Karpas-422 (cell line): ENCODE measurements at regions not wholly inside any gene's neighbourhood (a gene's known extent, or its start where the extent isn't known, plus 50 kb on each side); places are given as distances from the start of the nearest gene placed in this dataset.

Experiments used
- DNase-seq: peaks from one replicate; pipeline ENCODE4 v3.0.0-alpha.2; 2015
- H2AFZ ChIP-seq: fragments of 200-600 bp; sonication (generic); 2 replicates; pipeline ENCODE4 v1.6.1; 2014; ENCODE audit warnings: antibody characterized with exemption, low read length, mixed read lengths
- H3K27ac ChIP-seq: fragments of 200-600 bp; sonication (generic); 2 replicates; pipeline ENCODE4 v1.5.1; 2014; ENCODE audit warnings: mild to moderate bottlenecking, low read length, moderate library complexity
- H3K27me3 ChIP-seq: fragments of 200-600 bp; sonication (generic); 2 replicates; pipeline ENCODE4 v1.6.1; 2014; ENCODE audit warnings: low read length, mixed read lengths
- H3K36me3 ChIP-seq: fragments of 200-600 bp; sonication (generic); 2 replicates; pipeline ENCODE4 v1.6.1; 2014; ENCODE audit warnings: low read length, mixed read lengths; ENCODE audit not compliant: insufficient read depth
- H3K4me1 ChIP-seq: fragments of 200-600 bp; sonication (generic); 2 replicates; pipeline ENCODE4 v1.6.1; 2014; ENCODE audit warnings: mild to moderate bottlenecking, low read length, mixed read lengths
- H3K4me2 ChIP-seq: fragments of 200-600 bp; sonication (generic); 2 replicates; pipeline ENCODE4 v1.6.1; 2014; ENCODE audit warnings: low read length, low read depth, mild to moderate bottlenecking; ENCODE audit not compliant: poor library complexity, severe bottlenecking
- H3K4me3 ChIP-seq: fragments of 200-600 bp; sonication (generic); 2 replicates; pipeline ENCODE4 v1.5.1; 2014; ENCODE audit warnings: mild to moderate bottlenecking, antibody characterized with exemption, low read length, mixed read lengths
- H3K79me2 ChIP-seq: fragments of 200-600 bp; sonication (generic); 2 replicates; pipeline ENCODE4 v1.6.1; 2014; ENCODE audit warnings: mild to moderate bottlenecking, low read length, mixed read lengths
- H3K9ac ChIP-seq: fragments of 200-600 bp; sonication (generic); 2 replicates; pipeline ENCODE4 v1.6.0; 2014; ENCODE audit warnings: low read length
- H3K9me2 ChIP-seq: fragments of 200-600 bp; sonication (generic), shearing (Covaris generic); replicated peaks from 2 replicates; pipeline ENCODE4 v1.6.0; 2014; ENCODE audit warnings: mild to moderate bottlenecking, low read length, moderate library complexity; ENCODE audit not compliant: insufficient read depth
- H3K9me3 ChIP-seq: fragments of 300-700, 200-600 bp; sonication (generic); 2 replicates; pipeline ENCODE4 v1.6.1; 2014; ENCODE audit warnings: low read length, mixed read lengths
- H4K20me1 ChIP-seq: fragments of 200-600 bp; sonication (generic); 2 replicates; pipeline ENCODE4 v1.6.1; 2014; ENCODE audit warnings: mild to moderate bottlenecking, antibody characterized with exemption, low read length, low read depth; ENCODE audit not compliant: insufficient read depth

DNA sequence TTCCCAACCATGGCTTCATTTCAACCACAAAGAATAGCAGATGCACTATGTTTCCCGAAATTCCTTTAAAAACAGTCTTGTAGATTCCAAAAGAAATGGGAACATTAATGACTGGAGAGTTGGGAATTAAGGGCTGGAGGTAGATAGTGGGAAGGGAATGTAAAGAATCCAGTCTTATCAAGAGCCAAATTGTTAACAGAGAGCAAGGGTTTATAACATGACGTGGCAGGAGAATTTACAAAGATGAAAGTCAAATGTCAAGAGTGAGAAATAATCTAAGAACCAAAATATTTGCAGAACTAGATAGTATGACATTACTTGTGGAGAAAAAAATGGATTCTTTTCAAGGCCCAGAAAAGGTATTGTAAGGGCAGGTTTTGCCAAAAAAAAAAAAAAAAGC lies 200.9 kb downstream of the GRIN2B start:
- H3K27ac ChIP-seq = no peak overlapping the region

GRCh38 chr12:13777374-13777773 lies 204.0 kb downstream of the GRIN2B start:
- H3K4me2 ChIP-seq = no peak overlapping the region
- no peak overlapping the region for H3K4me3 ChIP-seq
- H3K4me1 ChIP-seq = no peaks in the 10 kb centered on the region
- H3K9ac ChIP-seq = no peak overlapping the region
- H3K9me2 ChIP-seq = no peaks in the 10 kb centered on the region
- H3K9me3 ChIP-seq = no peaks in the 10 kb centered on the region
- no peak overlapping the region for H3K27ac ChIP-seq
- H3K79me2 ChIP-seq = no peaks in the 10 kb centered on the region
- no peaks in the 10 kb centered on the region for H3K36me3 ChIP-seq
- H4K20me1 ChIP-seq = no peaks in the 10 kb centered on the region
- H3K27me3 ChIP-seq = no peaks in the 10 kb centered on the region
- no peak overlapping the region for H2AFZ ChIP-seq
- DNase-seq = no peak

More for the DNA sequence above, 200.9 kb downstream of the GRIN2B start:
- Histone ChIP-seq H3K79me2 (no peaks in the 10 kb centered on the region), H4K20me1 (no peaks in the 10 kb centered on the region), H3K36me3 (no peaks in the 10 kb centered on the region), H3K9me2 (no peaks in the 10 kb centered on the region), H3K4me3 (no peak overlapping the region), H3K9me3 (no peaks in the 10 kb centered on the region), H3K4me2 (no peak overlapping the region), H3K4me1 (no peaks in the 10 kb centered on the region), H2AFZ (no peak overlapping the region), H3K9ac (no peak overlapping the region), H3K27me3 (no peaks in the 10 kb centered on the region)
- DNase-seq = no peak

DNA sequence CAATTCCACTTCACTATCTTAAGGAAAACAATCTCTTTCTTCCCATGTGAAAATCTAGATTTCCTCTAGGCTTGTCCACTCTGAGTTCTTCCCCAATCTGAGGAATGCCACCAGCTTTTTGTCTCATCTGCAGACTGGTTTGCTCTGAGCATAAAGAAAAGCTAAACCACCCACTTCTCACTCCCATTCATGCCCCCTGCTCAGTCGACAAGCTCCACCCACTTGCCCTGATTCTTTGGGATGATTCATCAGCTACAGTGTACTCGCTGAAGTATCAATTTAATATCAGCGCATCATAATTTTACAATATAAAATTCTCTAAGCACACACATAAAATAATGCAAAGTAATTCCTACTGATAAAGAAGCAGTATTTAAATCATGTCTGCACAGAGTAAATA lies 209.1 kb downstream of the GRIN2B start:
- no peak overlapping the region for H3K4me3 ChIP-seq
- no peak overlapping the region for H3K4me2 ChIP-seq
- no peaks in the 10 kb centered on the region for H4K20me1 ChIP-seq
- no peaks in the 10 kb centered on the region for H3K36me3 ChIP-seq
- H3K9ac ChIP-seq = no peak overlapping the region
- no peaks in the 10 kb centered on the region for H3K4me1 ChIP-seq
- no peak overlapping the region for H3K27ac ChIP-seq
- no peaks in the 10 kb centered on the region for H3K9me2 ChIP-seq
- no peak for DNase-seq
- H2AFZ ChIP-seq = no peak overlapping the region
- no peaks in the 10 kb centered on the region for H3K79me2 ChIP-seq
- H3K9me3 ChIP-seq = no peaks in the 10 kb centered on the region
- no peaks in the 10 kb centered on the region for H3K27me3 ChIP-seq

GRCh38 chr12:13770576-13770975 lies 210.8 kb downstream of the GRIN2B start:
- no peak overlapping the region for H3K9ac ChIP-seq
- no peaks in the 10 kb centered on the region for H4K20me1 ChIP-seq
- H3K9me3 ChIP-seq = no peaks in the 10 kb centered on the region
- H3K27me3 ChIP-seq = no peaks in the 10 kb centered on the region
- no peaks in the 10 kb centered on the region for H3K9me2 ChIP-seq
- H3K36me3 ChIP-seq = no peaks in the 10 kb centered on the region
- DNase-seq = no peak
- H3K27ac ChIP-seq = no peak overlapping the region
- no peak overlapping the region for H3K4me3 ChIP-seq
- no peaks in the 10 kb centered on the region for H3K4me1 ChIP-seq
- H3K79me2 ChIP-seq = no peaks in the 10 kb centered on the region
- H2AFZ ChIP-seq = no peak overlapping the region
- no peak overlapping the region for H3K4me2 ChIP-seq

GRCh38 chr12:13769966-13770365 lies 211.4 kb downstream of the GRIN2B start:
- Histone ChIP-seq H3K36me3 (no peaks in the 10 kb centered on the region), H2AFZ (no peak overlapping the region), H3K79me2 (no peaks in the 10 kb centered on the region), H3K4me2 (no peak overlapping the region), H3K27me3 (no peaks in the 10 kb centered on the region), H3K9me2 (no peaks in the 10 kb centered on the region), H3K4me3 (no peak overlapping the region), H4K20me1 (no peaks in the 10 kb centered on the region), H3K27ac (no peak overlapping the region), H3K9me3 (no peaks in the 10 kb centered on the region), H3K9ac (no peak overlapping the region), H3K4me1 (no peaks in the 10 kb centered on the region)
- DNase-seq = no peak

DNA sequence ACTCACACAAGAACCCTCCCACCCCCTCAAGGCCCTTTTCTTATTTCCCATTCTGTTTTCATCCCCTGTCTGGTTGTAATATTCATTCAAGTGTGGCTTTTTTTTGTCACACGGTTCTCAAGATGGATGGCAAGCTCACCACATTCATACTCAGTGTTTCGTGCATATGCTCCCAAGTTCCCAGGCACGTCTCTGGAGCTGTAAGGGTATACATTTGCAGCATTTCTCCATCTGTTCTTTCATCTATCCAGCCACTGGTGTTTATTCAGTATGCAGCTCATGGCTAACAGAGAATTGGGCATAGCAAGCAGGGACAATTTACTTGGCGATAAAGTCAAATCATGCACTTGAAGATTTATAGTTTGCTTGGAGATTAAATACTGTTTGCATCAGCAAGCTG lies 212.1 kb downstream of the GRIN2B start:
- Histone ChIP-seq H2AFZ (no peak overlapping the region), H3K79me2 (no peaks in the 10 kb centered on the region), H3K4me2 (no peak overlapping the region), H4K20me1 (no peaks in the 10 kb centered on the region), H3K9me3 (no peaks in the 10 kb centered on the region), H3K9ac (no peak overlapping the region), H3K4me3 (no peak overlapping the region), H3K27me3 (no peaks in the 10 kb centered on the region), H3K36me3 (no peaks in the 10 kb centered on the region), H3K4me1 (no peaks in the 10 kb centered on the region), H3K27ac (no peak overlapping the region), H3K9me2 (no peaks in the 10 kb centered on the region)
- DNase-seq = no peak

- H3K4me3 ChIP-seq = no peak overlapping the region
- no peaks in the 10 kb centered on the region for H3K9me2 ChIP-seq
- no peaks in the 10 kb centered on the region for H3K36me3 ChIP-seq
- no peak overlapping the region for H3K9ac ChIP-seq
- DNase-seq = no peak
- H3K27ac ChIP-seq = no peak overlapping the region
- H3K4me1 ChIP-seq = no peaks in the 10 kb centered on the region
- no peak overlapping the region for H2AFZ ChIP-seq
- H3K27me3 ChIP-seq = no peaks in the 10 kb centered on the region
- H3K9me3 ChIP-seq = no peaks in the 10 kb centered on the region
- no peaks in the 10 kb centered on the region for H3K79me2 ChIP-seq
- no peak overlapping the region for H3K4me2 ChIP-seq
- H4K20me1 ChIP-seq = no peaks in the 10 kb centered on the region
Measured at GRCh38 chr12:13764748-13765147, 216.7 kb downstream of the GRIN2B start.

DNA sequence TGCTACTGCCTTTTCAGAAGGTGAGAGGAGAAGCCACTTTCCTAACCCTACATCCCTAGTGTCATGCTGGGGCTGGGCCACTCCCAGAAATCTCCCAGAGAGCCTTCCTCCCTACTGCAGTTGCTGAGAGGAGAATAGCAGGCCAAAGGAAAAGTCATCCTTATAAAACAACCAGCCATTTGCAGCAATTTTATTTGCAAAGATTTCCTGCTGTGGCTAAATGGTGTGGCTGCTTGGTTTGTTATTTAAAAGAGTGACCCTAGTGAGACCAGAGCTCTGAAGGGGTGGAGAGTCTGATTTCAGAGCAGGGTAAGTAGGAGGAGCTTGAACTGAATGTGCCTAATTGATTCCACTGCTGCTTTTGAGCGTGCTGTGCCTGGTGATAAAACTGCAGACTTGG lies 232.0 kb downstream of the GRIN2B start:
- no peak overlapping the region for H2AFZ ChIP-seq
- H3K9me2 ChIP-seq = no peaks in the 10 kb centered on the region
- H4K20me1 ChIP-seq = 0 out of 2 replicates have a peak, but pooled peaks cover 4% of the 10 kb centered on the region
- no peak overlapping the region for H3K4me3 ChIP-seq
- no peak overlapping the region for H3K27ac ChIP-seq
- no peaks in the 10 kb centered on the region for H3K79me2 ChIP-seq
- DNase-seq = no peak
- H3K9ac ChIP-seq = no peak overlapping the region
- no peak overlapping the region for H3K4me2 ChIP-seq
- H3K27me3 ChIP-seq = no peaks in the 10 kb centered on the region
- no peaks in the 10 kb centered on the region for H3K36me3 ChIP-seq
- H3K4me1 ChIP-seq = no peaks in the 10 kb centered on the region
- H3K9me3 ChIP-seq = no peaks in the 10 kb centered on the region
